ENCODE measurements at regions not wholly inside any gene's neighbourhood (a gene's known extent, or its start where the extent isn't known, plus 50 kb on each side); places are given as distances from the start of the nearest gene placed in this dataset.

- TF ChIP-seq ZFP41 (tag by site-specific recombination; IDR thresholded peaks at IDR 0.05; ENCODE audit: borderline replicate concordance) = no peak
- no peak for TF ChIP-seq ZNF274 (IDR thresholded peaks at IDR 0.05; ENCODE audit: low read length)
- TF ChIP-seq ZNF274 (tag by site-specific recombination; IDR thresholded peaks at IDR 0.05; ENCODE audit: borderline replicate concordance) = no peak
- TF ChIP-seq, protein P1, sequence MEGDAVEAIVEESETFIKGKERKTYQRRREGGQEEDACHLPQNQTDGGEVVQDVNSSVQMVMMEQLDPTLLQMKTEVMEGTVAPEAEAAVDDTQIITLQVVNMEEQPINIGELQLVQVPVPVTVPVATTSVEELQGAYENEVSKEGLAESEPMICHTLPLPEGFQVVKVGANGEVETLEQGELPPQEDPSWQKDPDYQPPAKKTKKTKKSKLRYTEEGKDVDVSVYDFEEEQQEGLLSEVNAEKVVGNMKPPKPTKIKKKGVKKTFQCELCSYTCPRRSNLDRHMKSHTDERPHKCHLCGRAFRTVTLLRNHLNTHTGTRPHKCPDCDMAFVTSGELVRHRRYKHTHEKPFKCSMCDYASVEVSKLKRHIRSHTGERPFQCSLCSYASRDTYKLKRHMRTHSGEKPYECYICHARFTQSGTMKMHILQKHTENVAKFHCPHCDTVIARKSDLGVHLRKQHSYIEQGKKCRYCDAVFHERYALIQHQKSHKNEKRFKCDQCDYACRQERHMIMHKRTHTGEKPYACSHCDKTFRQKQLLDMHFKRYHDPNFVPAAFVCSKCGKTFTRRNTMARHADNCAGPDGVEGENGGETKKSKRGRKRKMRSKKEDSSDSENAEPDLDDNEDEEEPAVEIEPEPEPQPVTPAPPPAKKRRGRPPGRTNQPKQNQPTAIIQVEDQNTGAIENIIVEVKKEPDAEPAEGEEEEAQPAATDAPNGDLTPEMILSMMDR (tag by site-specific recombination; IDR thresholded peaks at IDR 0.05) = no peak
- TF ChIP-seq PBX3 (CRISPR knock-in tag; IDR thresholded peaks at IDR 0.05) = no peak
- TF ChIP-seq, protein P2, sequence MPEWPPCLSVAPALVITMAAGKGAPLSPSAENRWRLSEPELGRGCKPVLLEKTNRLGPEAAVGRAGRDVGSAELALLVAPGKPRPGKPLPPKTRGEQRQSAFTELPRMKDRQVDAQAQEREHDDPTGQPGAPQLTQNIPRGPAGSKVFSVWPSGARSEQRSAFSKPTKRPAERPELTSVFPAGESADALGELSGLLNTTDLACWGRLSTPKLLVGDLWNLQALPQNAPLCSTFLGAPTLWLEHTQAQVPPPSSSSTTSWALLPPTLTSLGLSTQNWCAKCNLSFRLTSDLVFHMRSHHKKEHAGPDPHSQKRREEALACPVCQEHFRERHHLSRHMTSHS (tag by site-specific recombination; IDR thresholded peaks at IDR 0.05) = no peak
These were observed 84.4 kb upstream of the ADAMTS16 start for GRCh38 chr5:5055712-5056111.
